Skeletal muscle satellite cell (primary cell): ENCODE measurements at regions not wholly inside any gene's neighbourhood (a gene's known extent, or its start where the extent isn't known, plus 50 kb on each side); places are given as distances from the start of the nearest gene placed in this dataset.

Experiments used
- H3K27me3 ChIP-seq: 2 replicates; pipeline ENCODE4 v1.7.0; 2013; ENCODE audit warnings: low read length; ENCODE audit not compliant: control insufficient read depth, insufficient read depth
- H3K36me3 ChIP-seq: 2 replicates; pipeline ENCODE4 v1.7.0; 2013; ENCODE audit warnings: mild to moderate bottlenecking, control low read depth, low read length; ENCODE audit not compliant: insufficient read depth
- H3K4me1 ChIP-seq: 2 replicates; pipeline ENCODE4 v1.7.0; 2013; ENCODE audit warnings: low read length; ENCODE audit not compliant: control insufficient read depth, insufficient read depth
- H3K4me2 ChIP-seq: 2 replicates; pipeline ENCODE4 v1.7.0; 2013; ENCODE audit warnings: mild to moderate bottlenecking, low read length
- H3K4me3 ChIP-seq: 2 replicates; pipeline ENCODE4 v1.7.0; 2013; ENCODE audit warnings: low read length
- H3K9ac ChIP-seq: 2 replicates; pipeline ENCODE4 v1.7.0; 2013; ENCODE audit warnings: mild to moderate bottlenecking, low read depth, low read length, moderate library complexity
- H3K9me3 ChIP-seq: replicated peaks from 2 replicates; pipeline ENCODE4 v1.7.0; 2013; ENCODE audit warnings: mild to moderate bottlenecking, control low read depth, low read length

- Histone ChIP-seq H3K4me3 (no peak overlapping the region), H3K4me2 (no peak overlapping the region), H3K27me3 (no peaks in the 10 kb centered on the region), H3K36me3 (no peaks in the 10 kb centered on the region), H3K4me1 (no peaks in the 10 kb centered on the region), H3K9ac (no peak overlapping the region), H3K9me3 (no peaks in the 10 kb centered on the region)
Measured at GRCh38 chr18:1048032-1048431, 143.4 kb downstream of the ADCYAP1 start.

DNA sequence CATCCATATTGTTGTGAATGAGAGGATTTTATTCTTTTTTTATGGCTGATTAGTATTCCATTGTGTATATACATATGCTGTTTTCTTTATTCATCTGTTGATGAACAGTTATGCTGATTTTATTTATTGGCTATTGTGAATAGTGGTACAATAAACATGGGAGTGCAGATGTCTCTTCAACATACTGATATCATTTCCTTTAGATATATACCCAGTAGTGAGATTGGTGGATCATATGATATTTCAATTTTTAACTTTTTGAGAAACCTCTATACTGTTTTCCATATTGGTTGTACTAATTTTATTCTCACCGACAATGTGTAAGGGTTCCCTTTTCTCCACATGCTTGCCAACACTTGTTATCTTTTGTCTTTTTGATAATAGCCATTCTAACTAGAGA, 144.5 kb downstream of the ADCYAP1 start:
- Histone ChIP-seq H3K4me3 (no peak overlapping the region), H3K27me3 (no peaks in the 10 kb centered on the region), H3K9me3 (no peaks in the 10 kb centered on the region), H3K4me2 (no peak overlapping the region), H3K4me1 (no peaks in the 10 kb centered on the region), H3K9ac (no peak overlapping the region), H3K36me3 (no peaks in the 10 kb centered on the region)

- no peaks in the 10 kb centered on the region for H3K9me3 ChIP-seq
- no peaks in the 10 kb centered on the region for H3K27me3 ChIP-seq
- H3K4me1 ChIP-seq, result no peaks in the 10 kb centered on the region
- no peaks in the 10 kb centered on the region for H3K36me3 ChIP-seq
- H3K4me3 ChIP-seq, result no peak overlapping the region
- no peak overlapping the region for H3K4me2 ChIP-seq
- no peak overlapping the region for H3K9ac ChIP-seq
Measured at GRCh38 chr18:1050012-1050657, 145.5 kb downstream of the ADCYAP1 start.

GRCh38 chr18:1052301-1052700, 147.6 kb downstream of the ADCYAP1 start:
- Histone ChIP-seq H3K4me2 (no peak overlapping the region), H3K4me3 (no peak overlapping the region), H3K9me3 (peaks cover 5% of the 10 kb centered on the region), H3K27me3 (no peaks in the 10 kb centered on the region), H3K36me3 (no peaks in the 10 kb centered on the region), H3K9ac (no peak overlapping the region), H3K4me1 (no peaks in the 10 kb centered on the region)

DNA sequence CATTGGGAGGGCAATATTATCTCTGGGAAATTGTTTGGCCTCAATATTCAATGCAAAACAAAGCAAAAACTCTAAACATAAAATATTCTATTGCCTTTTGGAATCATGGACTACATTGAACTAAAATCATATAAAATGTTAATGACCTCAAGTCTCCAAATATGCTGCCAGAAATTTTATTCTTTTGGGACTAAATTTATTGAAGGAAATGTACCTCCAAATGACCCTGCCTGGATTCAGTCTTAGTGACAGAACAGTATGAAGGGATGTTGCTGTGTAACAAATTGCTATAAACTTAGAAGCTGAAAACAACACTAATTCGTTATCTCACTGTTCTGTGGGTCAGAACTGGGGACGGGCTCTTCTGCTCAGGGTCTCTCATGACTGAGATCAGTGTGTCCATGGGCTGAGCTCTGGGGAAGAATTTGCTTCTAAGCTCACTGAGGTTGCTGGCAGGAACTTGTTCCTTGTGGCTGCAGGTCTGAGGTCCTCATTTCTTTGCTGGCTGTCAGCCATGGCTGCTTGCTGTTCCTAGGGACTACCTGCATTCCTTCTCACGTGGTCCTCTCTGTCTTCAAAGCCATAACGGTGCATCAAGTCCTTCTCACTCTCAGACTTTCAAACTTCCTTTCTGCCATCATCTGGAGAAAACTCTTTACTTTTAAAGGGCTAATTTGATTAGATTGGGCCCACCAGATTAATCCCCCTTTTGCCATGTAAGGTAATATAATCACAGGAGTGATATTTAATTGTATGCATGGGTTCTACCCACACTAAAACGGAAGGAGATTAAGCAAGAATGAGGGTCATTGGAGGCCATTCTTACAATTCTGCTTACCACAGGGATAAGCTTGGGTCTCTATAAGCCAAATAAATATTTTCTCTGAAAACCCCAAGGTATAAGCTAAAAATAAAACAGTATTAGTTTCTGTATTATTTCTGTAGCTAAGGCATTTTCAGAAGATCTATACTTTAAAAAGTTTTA, 149.0 kb downstream of the ADCYAP1 start:
- Histone ChIP-seq H3K9me3 (peaks cover 5% of the 10 kb centered on the region), H3K4me3 (no peak overlapping the region), H3K9ac (no peak overlapping the region), H3K27me3 (no peaks in the 10 kb centered on the region), H3K4me2 (no peak overlapping the region), H3K36me3 (no peaks in the 10 kb centered on the region), H3K4me1 (no peaks in the 10 kb centered on the region)

DNA sequence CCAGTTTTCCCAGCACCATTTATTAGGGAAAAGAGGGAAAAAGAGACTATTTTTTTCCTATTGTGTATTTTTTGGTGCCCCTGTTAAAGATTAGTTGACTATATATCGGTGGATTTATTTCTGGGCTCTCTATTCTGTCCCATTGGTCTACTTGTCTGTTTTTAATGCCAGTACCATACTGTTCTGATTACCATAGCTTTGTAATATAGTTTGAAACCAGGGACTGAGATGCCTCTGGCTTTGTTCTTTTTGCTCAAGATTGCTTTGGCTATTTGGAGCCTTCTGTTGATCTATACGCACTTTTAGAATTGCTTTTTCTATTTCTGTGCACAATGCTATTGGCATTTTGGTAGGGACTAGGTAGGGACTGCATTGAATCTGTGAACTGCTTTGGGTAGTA, 151.7 kb downstream of the ADCYAP1 start:
- no peaks in the 10 kb centered on the region for H3K4me1 ChIP-seq
- H3K36me3 ChIP-seq, result no peaks in the 10 kb centered on the region
- no peaks in the 10 kb centered on the region for H3K27me3 ChIP-seq
- H3K9ac ChIP-seq, result no peak overlapping the region
- no peak overlapping the region for H3K4me2 ChIP-seq
- H3K4me3 ChIP-seq, result no peak overlapping the region
- H3K9me3 ChIP-seq, result peaks cover 5% of the 10 kb centered on the region

- Histone ChIP-seq H3K9me3 (peaks cover 5% of the 10 kb centered on the region), H3K9ac (no peak overlapping the region), H3K4me1 (no peaks in the 10 kb centered on the region), H3K4me2 (no peak overlapping the region), H3K36me3 (no peaks in the 10 kb centered on the region), H3K27me3 (no peaks in the 10 kb centered on the region), H3K4me3 (no peak overlapping the region)
Measured at GRCh38 chr18:1057367-1057766, 152.7 kb downstream of the ADCYAP1 start.

- H3K9me3 ChIP-seq, result no peaks in the 10 kb centered on the region
- H3K9ac ChIP-seq, result no peak overlapping the region
- no peaks in the 10 kb centered on the region for H3K36me3 ChIP-seq
- no peaks in the 10 kb centered on the region for H3K27me3 ChIP-seq
- H3K4me1 ChIP-seq, result no peaks in the 10 kb centered on the region
- no peak overlapping the region for H3K4me2 ChIP-seq
- no peak overlapping the region for H3K4me3 ChIP-seq
Measured at GRCh38 chr18:1062588-1062987, 157.9 kb downstream of the ADCYAP1 start.

DNA sequence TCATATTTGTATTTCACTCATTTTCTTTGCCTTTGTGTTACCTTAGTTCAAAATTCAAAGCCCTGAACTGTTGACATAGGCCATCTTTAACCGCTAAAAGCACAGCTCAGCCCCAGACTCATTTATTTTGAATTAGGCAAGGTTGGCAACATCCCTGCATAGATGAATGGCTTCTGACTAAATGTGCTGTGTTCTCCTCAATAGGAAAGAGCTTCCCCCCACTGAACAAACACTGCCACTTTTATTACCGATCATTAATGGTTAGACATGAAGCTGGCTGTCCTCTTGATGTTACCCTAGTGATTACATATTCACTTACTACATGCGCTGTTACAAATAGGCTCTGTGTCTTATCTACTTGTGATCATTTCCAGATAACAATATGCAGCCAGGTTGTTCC, 170.7 kb downstream of the ADCYAP1 start:
- no peaks in the 10 kb centered on the region for H3K27me3 ChIP-seq

DNA sequence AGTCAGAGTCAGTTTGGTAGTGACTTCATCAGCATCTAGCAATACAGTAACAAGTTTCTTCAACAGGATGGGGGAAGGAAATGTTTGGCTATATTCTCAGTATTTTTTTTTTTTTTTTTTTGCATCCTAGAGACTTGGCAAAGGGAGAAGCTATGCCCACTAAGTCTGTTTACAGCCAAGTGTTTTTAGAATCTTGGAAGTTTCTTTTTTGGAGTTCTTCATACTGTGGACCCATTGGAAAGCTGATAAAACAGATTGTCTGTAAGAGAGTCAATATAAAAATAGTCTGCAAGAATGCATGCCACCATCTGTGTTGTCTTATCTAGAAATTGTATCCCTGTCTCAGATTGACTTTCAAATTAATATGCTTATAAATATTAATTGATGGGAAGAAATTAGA, 171.2 kb downstream of the ADCYAP1 start:
- H3K9me3 ChIP-seq, result no peaks in the 10 kb centered on the region
- H3K4me2 ChIP-seq, result no peak overlapping the region
- no peak overlapping the region for H3K9ac ChIP-seq

More for the DNA sequence above, 170.7 kb downstream of the ADCYAP1 start:
- no peaks in the 10 kb centered on the region for H3K9me3 ChIP-seq
- no peaks in the 10 kb centered on the region for H3K36me3 ChIP-seq
- H3K9ac ChIP-seq, result no peak overlapping the region
- no peak overlapping the region for H3K4me3 ChIP-seq
- no peaks in the 10 kb centered on the region for H3K4me1 ChIP-seq
- no peak overlapping the region for H3K4me2 ChIP-seq

GRCh38 chr18:1078301-1078700, 173.6 kb downstream of the ADCYAP1 start:
- Histone ChIP-seq H3K4me3 (no peak overlapping the region), H3K9ac (no peak overlapping the region)

More for the DNA sequence above, 171.2 kb downstream of the ADCYAP1 start:
- Histone ChIP-seq H3K27me3 (no peaks in the 10 kb centered on the region), H3K4me3 (no peak overlapping the region), H3K36me3 (no peaks in the 10 kb centered on the region), H3K4me1 (no peaks in the 10 kb centered on the region)

More at GRCh38 chr18:1078301-1078700, 173.6 kb downstream of the ADCYAP1 start:
- Histone ChIP-seq H3K36me3 (no peaks in the 10 kb centered on the region), H3K27me3 (no peaks in the 10 kb centered on the region), H3K9me3 (no peaks in the 10 kb centered on the region), H3K4me1 (no peaks in the 10 kb centered on the region), H3K4me2 (no peak overlapping the region)
